Cerebellar cortex (tissue), 1 donor: ENCODE measurements at regions not wholly inside any gene's neighbourhood (a gene's known extent, or its start where the extent isn't known, plus 50 kb on each side); places are given as distances from the start of the nearest gene placed in this dataset.

Experiments
- DNase-seq: peaks from one replicate; pipeline ENCODE4 v3.0.0-alpha.2; 2015; ENCODE audit warnings: low spot score

DNA sequence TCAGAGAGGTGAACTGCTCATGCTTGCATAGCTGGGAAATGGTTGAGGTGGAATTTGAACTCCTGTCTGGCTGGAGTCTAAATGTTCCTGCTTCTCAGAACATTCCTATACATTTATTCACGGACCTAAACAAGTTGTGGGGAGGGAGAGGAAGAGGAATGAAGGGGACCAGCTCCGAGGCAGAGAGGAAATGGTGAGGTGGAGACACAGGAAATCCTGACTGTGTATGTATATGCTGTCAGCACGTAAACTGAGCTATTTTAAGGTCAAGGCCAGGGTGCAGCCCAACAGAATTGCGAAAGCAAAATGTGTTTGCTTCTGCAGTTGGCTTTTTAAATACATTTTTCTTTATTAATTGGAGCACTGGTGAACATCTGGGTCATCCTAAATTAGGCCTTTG is 74.1 kb upstream of the POMGNT2 start:
- no peak for DNase-seq

DNA sequence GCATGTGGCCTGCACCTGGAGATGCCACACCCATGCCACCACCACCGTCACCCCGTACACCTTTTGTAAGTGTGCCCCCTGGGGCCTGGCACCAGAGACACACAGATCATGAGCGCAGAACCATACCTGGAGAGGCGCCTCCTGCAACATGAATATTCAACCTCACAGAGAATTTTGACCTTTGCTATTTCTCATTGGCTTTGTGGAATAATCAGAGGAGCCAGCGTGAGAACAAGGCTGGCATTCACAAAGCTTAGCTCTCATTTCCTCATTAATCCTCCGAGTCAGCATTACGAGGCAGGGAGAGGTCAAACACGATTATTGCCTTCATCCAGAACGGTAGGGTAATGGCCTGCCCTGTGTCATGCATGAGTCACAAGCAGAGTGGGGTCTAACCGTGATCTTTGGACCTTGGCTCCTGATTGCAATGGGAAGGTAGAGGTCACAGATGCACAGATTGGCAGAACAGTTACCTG is 73.0 kb upstream of the POMGNT2 start:
- DNase-seq = no peak

GRCh38 chr3:43177085-43177484 is 71.2 kb upstream of the POMGNT2 start:
- no peak for DNase-seq

- DNase-seq = peak; percentile 89
Measured at GRCh38 chr3:43176666-43177065, 70.8 kb upstream of the POMGNT2 start.

- DNase-seq = no peak
Measured at GRCh38 chr3:43175541-43175940, 69.7 kb upstream of the POMGNT2 start.

DNA sequence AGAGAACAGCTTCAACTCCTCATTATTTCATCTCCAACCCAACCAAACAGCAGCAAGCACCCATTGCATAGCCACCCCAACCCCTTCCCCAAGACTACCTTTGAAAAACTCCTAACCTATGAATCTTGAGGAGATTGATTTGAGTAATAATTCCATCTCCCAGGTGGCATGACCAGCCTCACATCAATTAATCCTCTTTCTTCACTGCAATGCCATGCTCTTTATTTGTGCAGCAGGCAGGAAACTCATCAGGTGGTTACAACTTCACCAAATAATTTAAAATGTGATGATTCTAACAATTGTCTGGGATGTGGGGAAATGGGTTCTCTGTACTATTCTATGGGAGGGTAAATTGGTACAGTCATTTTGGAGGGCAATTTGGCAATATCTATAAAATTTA is 68.1 kb upstream of the POMGNT2 start:
- DNase-seq = no peak

DNA sequence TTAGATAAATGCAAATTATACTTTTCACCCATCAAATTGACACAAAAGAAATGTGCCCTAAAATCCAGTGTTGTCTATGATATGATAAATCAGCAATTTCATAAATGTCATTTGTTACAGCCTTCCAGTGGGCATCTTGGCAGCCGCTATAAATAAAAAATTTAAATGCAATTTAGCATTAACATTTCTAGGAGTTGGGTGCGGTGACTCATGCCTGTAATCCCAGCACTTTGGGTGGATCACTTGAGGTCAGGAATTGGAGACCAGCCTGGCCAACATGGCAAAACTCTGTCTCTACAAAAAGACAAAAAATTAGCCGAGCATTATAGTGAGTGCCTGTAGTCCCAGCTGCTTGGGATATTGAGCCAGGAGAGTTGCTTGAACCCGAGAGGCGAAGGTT is 65.9 kb upstream of the POMGNT2 start:
- DNase-seq = no peak

DNA sequence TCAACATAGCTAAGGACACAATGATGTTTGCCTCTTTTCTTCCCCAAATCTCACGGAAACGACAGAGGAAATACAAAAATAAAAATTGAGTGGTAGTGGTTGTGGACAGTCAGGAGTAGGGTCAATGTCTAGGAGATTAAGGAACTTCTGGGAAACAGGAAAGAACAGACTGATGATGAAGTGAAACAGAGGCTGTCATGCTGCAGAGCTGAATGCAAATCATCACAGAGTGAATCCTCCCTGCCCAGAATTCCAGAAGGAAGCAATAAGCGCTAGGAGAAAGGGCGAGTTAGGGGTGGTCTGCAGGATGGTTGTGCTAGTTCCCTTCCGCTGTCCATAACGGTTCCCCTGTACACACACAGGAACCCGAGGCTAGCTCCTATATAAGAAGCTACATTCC is 64.7 kb upstream of the POMGNT2 start:
- no peak for DNase-seq

- DNase-seq = no peak
Measured at GRCh38 chr3:43169987-43170386, 64.1 kb upstream of the POMGNT2 start.

DNA sequence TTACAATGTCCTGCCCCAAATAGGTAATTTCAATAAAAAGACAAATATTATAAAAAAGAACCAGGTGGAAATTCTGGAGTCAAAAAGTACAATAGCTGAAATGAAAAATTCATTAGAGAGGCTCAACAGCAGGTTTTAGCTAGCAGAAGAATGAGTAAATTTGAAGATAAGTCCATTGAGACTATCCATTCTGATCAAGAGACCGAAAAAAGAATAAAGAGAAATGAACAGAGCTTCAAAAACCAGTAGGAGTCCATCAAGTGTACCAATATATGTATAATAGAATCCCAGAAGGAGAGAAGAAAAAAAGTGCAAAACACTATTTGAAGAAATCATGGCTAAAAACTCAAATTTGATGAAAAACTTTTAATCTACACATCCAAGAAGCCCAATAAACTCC is 60.5 kb upstream of the POMGNT2 start:
- DNase-seq = no peak

DNA sequence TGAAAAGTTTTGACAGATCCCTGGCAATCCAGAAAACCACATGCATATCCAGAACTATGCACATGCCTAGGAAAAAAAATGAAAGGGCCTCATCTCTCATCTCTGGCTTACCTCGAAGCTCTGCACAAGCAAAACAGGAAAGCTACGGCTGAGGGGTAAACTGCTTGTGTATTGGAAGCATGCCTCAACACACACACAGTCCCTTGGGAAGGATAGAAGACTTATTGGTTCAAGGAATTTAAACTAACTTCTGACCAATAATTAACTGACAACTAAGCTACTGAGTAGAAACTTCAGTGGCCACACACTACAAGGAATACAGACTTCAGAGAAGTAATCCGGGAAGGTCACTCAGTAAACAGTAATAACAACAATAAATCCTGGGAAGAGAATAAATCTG is 59.9 kb upstream of the POMGNT2 start:
- no peak for DNase-seq

- no peak for DNase-seq
Measured at GRCh38 chr3:43163895-43164493, 58.1 kb upstream of the POMGNT2 start.

DNA sequence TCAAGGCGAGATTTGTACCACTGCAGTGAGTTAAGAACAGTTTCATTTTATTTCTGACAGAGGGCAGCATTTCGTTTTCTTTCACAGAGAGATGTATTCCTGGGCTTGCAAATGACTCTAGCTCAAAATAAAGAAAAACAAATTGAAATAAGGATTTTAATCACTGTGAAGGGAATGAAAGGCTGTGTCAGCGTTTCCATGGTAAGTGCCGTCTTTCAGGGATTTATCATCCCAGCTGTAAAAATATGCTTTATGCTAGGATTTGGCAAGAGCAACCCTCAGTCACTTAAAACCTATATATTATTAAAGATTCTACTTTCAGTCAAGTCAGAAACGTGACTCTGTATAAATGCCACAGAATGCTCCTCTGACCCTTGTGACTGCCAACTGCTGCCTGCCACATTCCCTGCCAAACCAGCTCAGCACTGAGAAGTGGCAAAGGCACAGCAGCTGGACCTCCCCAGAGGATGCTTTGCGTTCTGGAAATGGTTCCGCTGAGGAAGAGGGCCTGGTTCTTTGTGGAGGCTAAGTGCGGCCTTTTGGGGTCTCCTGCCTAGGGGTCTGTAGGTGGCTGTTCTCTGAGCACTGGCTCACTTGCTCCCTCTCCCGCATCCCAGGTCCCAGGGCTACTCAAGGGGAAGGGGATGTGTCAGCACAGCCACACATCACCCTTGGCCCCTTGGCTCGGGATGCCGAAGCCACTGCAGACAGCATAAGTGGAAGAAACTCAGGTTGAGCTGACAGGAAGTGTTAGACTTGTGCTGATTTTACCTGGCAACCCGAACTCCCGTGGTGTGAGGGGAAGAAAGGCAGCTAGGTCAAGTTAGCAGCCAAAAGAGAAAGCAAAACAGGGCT is 56.6 kb upstream of the POMGNT2 start:
- DNase-seq = peak; percentile 90

DNA sequence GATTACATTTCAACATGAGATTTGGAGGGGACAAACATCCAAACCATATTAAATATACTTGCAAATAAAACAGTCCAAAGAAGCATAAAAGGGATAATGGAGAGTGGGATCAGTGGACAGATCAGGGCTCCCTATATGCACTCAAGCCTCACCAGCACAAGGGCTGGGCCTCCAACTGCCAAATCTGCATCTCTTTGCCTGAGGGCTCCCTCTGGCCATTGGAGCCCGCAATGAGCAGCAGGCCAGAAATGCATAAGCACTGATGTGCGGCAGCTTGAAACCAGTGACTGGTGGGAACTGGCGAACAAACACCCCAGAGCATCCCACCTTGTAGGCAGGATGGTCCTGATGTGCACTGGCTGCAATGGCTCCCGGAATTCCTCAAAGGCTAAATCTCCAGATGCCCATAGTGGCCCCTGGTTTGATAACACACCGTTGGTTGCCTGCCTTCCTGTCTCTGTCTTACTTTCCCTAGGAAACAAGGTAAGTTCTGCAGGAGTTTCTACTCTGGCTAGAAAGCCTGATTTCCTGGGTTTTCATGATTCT is 55.9 kb upstream of the POMGNT2 start:
- DNase-seq = no peak

DNA sequence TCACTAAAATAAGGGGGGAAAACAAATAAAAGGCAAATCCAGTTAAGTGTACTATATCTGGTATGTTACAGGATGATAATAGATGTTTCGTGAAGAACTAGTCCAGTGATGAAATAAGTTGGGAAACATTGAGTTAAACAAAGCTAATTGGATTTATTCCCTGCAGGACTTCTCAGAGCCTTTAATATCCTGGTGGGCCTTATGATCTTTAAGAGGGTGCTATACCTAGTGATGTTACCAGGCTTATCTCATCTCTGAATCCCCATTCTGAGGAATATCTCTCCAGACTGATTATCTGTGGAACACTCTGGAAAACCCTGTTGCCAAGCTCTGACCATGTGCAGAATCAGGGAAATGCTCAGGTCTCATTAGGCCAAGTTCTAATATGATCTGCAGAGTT is 54.8 kb upstream of the POMGNT2 start:
- DNase-seq = no peak

GRCh38 chr3:43159876-43160255 is 54.0 kb upstream of the POMGNT2 start:
- DNase-seq = peak; percentile 93

DNA sequence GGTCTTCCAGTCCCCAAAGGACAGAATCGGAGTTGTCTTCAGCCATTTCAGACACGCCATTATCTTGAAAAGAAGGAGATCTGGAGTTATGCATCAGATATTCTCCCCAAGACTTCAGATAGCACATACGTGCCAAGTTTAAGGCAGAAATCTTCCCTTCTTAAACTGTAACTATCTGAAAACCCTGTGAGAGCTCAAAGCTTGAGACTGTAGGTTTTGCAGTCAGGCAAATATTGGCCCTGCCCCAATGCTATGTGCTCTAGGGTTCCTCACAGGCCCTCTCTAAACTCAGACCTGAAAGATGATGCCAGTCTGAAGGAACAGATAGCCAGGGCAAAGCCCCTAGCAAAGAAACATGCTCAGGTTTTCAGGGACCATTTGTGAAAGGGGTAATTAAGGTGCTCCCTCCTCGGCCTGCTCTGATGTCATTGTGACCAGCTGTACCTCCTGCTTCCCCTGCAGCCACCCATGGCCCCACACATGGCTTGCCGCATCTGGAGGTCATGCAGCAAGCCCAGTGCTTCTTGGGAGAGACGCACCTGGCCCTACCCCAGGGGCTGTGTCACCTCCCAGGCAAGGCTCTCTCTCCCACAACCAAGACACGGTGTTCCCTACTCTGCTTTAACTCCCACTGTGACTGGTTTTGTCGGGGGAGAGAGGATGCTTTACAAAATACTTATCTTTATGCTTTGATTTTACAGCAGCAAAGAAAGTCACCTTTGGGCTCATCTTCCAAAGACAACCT is 53.4 kb upstream of the POMGNT2 start:
- DNase-seq = peak; percentile 86

DNA sequence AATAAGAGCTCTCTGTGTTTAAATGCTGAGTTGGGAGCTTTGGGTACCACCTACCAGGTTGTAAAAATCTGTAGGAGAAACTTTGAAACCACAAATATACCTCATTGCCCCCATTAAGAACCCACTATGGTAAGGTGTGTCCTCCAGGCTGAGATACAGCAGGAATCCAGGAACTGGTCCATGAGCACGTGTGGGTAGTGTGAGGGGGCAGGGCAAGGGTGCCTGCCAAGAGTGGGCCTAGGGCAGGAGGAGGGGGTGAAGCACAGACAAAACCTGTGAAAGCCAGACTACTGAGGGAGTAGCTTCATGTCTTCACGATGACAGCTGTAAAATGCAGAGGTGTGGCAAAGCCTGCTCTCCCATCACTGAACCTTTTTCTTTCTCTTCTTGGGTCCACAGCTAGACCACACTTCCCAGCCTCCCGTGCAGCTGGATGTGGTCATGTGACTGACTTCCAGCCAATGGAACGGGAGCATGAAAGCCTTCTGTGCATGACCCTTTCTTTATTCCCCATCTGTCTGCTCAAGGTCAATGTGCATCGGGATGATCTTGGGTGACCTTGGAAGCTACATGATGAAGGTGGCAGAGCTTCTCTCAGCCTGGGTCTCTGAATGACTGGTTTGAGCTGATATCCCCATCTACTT is 51.1 kb upstream of the POMGNT2 start:
- DNase-seq = no peak

- peak; percentile 60 for DNase-seq
Measured at GRCh38 chr3:43155464-43156121, 49.7 kb upstream of the POMGNT2 start.
